HG03457 (cell line): ENCODE measurements at regions not wholly inside any gene's neighbourhood (a gene's known extent, or its start where the extent isn't known, plus 50 kb on each side); places are given as distances from the start of the nearest gene placed in this dataset.

ENCODE experiments used
- ATAC-seq: cut with Tn5 transposase; IDR thresholded peaks from one replicate; pipeline ENCODE4 v1.9.1; 2021; ENCODE audit warnings: moderate number of reproducible peaks; ENCODE audit not compliant: unreplicated experiment

DNA sequence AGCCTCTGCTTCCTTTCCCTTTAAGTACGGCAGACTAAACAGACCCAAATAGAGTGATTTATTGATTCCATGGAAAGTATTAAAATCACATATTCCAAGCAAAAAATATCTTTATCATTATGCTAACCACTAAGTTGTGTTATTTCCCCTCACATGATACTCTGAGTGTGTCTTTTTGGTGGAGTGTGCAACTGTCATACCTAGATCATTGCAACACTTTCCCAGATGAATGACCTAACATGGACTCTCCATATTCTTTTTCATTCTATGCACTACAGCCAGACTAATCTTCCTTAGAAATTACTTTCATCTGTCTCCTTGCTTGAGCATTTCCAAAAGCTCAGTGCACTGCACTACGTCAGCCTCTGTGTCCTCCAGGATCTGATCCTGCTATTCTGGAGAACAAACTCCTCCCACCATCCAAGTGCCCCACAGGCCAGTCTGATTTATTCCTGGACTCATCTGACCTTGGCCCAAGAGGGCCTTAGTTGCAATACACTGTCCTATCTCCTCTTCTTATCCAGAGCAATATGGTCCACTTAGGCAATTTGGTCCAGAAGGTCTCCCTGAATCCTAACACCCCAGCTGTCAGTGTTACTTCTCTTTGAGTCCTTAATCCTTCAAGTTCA, 263.3 kb upstream of the KLF6 start:
- ATAC-seq: no peak

DNA sequence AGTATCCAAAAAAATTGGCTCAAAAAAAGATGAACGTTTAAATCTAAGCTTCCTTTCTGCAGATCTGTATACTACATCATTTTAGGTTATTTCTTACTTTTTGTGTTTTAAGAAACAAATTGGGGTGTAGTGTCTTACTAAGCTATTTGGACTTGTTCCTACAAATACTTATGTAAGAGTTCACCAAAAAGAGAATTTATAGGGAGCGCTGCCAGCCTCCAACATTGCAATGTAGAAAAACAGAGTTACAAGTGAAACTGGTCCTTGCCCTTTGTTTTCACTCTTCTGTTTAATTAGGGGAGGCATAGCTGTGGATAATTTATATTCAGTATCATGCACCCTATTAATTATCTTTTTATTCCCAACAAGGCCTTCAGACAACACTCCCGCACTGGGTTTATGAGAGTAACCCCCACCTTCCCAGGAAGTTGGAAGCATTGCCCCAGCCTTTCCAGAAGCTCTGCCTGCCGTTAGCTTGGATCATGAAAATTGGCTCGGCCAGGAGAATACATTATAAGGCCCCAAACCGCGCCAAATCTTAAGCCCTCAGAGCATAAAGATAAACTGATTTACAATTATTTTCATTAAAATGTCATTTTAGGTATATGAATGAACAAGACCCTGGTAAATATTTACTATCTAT, 261.8 kb upstream of the KLF6 start:
- ATAC-seq: no peak

DNA sequence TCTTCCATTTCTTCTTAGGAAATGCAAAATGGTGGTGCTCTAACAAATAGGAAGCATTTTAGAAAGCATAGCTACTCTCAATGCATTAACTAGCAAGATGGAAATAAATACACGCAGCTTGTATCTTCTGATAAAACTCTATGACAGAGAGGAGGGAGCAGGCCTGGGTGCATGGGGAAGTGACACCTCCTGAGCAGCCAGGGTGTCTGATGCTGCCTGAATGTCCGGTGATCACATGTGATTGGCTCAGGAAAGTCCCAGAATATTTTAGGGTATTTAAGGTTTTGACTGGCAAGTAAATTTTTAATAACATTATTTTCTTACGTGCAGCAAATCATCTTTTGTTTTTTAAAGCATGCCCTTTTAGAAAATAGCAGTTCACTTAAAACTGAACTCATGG, 261.0 kb upstream of the KLF6 start:
- no peak for ATAC-seq

DNA sequence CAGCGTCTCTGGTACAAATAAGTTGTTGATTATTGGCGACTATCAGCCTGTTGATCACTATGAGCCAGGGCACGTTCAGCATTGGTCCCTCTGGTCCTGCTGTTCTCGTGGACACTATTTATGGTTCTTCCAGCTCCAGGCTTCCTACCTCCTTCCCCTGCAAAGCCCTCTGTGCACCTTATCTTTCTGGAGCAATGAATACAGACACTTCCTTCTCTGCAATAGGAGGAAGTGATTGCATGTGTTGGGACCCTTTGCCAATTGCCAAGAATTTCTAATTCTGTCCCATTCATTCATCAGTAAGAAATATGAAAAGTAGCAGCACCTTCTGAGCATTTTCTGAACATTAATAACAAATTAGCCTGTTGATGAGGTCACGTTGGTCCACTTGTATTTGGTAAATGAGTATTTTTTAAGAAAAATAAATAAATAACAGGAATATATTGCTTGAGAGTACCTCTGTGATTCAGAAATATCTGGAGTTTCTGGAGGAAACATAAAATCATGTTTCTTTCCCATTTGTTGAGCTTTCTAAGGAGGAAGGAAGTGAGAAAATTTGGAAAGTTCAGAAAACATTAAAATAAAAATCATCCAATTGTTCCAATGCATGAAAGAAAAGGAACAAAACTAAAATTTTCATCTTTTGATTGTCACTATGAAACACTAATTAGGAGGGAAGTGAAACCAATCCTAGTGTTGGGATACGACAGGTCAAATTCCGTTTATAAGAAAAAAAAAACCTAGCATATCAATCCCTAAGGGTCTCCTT, 259.1 kb upstream of the KLF6 start:
- no peak for ATAC-seq

DNA sequence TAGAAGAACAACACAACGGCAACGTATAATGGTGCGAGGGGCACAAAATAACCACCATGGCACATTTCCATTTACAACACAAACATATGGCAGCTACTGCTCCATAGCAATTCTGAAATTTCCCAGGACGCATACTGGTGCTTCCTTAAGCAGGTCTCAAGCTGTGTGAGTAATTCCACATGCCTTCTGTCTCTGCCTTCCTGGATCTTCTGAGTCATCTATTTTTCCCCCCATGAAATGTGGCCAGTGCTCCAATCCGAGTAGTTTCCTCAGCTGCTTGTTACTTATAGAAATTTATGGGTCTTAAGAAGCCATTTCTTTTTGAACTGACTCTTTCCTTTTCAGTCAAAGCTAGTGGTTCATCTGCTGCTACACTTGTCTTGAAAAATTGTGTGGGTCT, 256.6 kb upstream of the KLF6 start:
- ATAC-seq: no peak

DNA sequence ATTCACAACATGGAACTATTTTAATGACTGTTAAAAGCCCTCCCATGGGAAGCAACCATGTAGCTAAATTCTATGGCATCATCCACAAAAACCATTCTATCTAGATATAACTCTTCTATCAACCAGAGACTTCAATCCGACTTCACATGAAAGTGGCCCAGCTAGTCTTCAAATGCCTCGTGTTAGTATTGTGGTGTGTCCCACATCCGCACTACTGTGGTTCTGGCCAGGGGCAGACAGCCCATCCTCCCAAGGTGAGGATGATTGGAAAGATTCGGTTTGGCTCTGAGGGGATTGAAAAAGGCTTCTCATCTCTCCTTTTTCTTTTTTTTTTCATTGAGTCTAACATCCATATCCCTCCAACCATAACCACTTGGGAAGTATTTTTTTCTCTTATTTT, 253.0 kb upstream of the KLF6 start:
- no peak for ATAC-seq

DNA sequence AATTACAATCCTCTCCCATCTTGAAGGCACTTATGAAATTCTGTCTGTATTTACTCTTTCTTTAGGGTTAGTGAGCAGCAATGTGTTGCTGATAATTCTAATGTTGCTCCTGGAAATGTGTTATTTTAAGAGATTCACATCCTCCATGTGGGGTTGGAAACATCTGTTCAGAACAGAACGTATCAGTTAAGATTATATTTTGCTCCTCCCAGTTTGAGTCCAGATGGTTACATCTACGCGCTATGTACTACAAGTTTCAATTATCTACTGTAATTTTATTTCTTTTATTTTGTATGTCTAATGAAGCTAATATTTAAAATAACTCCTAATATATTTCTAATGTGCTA, 250.6 kb upstream of the KLF6 start:
- no peak for ATAC-seq

DNA sequence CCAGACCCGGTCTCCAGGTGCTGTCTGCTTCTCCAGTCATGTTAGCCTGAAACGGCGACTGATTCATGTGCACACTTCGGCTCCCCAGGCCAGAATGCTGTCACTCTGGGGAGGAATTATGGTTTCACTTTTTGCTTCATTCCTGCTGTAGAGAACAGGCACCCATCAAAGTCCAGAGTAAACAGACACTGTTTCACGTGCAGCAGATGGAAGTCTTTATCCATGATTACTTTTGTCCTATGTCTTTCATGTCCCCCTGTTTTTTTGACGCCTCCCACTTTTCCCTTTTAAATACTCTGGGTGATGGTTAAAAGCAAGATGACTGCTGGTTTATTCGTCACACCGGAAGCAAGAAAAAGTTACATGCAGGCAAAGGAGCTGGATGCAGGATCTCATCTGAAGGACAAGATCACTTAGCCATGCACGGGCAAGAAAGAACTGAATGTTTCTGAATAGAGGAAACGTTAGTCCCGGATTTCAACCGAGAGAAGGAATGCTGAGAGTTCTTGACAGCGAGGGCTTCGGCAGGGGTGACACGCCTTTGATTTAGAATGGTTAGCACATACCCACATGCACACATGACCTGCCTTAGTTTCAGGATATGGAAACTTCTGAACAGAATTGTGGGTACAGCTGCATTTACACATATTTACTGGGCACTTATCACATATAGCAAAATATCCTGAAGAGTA, 250.0 kb upstream of the KLF6 start:
- ATAC-seq: no peak

DNA sequence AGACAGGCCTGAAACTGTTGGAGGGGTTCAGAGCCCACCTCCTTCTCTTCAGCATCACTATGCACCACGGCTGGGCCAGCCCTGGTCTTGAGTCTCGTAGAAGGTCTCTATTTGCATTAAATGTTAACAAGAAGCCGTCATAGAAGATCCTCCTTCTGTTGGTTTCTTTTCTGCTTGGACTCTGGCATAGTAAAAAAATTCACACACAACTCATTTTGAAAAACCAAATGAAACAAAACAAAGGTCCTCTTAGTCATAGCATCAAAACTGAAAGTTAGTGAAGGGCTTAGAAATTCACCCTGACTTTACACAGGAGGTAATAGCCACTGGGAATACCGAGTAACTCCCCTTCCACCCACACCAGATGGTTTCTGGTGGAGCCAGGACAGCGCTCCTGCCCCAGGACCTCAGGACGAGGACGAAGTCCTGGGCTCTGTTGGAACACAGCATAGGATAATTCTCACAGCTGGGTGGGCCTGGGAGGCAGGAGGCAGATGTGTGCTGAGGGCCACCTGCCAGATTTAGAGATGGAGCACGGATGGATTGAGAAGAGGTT, 248.4 kb upstream of the KLF6 start:
- ATAC-seq: peak; percentile 78

DNA sequence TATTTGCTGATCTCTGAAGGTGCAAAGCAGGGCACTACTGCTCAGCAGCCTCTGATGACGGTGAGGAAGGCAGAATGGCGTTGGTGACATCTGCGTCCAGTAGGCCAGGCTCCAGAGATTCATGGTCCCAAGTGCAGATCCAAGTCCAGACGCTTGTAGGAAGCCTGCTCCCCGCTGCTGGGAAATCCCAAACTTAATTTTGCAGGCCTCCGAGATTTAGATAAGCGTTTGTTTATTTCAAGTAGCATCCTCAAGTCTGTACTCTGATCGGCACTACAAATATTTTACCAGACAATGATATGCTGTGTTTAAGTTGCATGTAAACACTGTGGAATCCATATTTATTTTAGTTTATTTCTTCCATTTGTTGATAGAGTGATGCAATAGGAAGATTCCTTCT, 244.9 kb upstream of the KLF6 start:
- ATAC-seq: no peak

DNA sequence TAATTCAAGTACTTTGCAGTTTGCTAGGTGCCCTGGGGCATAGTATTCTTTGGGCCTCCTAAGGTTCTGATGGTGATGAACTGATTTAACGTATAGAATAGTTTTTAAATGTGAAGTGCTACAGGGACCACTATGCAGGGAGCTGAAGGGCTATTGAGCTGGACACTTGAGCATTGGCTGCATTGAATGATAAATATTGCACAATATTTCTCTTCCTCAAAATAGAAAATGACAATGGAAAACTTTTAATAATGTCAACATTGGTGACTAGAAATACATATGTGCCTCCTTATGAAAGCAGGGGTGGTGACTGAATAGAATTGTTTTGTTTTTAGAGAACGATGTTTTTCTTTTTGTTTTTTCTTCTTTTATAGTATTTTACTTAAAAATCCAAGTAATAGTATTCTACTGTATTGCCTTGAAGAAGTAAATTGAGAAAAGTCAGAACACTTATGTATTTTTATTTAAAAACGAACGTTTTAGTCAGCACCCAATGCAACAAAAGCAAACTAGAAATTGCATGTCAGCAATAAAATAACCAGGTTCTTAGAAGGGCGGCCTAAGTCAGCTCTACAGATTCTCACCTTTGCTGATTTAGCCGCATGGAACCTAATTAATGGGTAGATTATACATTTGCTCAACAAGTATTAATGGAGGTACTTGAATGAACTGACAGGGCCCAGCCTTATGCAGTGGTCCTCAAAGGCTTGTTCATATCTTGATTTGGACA, 244.0 kb upstream of the KLF6 start:
- no peak for ATAC-seq

DNA sequence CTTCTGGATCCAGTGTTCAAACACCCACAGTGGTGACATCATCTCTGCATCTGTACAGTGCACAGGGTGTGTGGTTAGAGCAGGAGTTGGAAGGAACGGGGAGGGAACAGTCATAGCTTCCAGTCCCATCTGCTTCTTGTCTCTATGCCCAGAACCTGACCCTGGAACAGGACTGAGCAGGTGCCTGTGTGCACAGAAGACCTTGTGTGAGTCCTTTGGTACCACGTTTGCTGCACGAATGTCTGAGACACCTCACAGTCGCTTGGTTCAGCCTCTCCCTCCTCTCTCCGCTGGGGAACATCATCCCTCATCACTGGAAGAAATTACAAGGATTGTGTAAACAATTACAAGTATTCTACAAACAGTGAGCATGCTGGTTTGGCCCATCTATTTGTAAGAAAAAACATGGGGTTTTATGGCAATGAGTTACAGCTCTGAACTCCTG, 243.0 kb upstream of the KLF6 start:
- no peak for ATAC-seq

DNA sequence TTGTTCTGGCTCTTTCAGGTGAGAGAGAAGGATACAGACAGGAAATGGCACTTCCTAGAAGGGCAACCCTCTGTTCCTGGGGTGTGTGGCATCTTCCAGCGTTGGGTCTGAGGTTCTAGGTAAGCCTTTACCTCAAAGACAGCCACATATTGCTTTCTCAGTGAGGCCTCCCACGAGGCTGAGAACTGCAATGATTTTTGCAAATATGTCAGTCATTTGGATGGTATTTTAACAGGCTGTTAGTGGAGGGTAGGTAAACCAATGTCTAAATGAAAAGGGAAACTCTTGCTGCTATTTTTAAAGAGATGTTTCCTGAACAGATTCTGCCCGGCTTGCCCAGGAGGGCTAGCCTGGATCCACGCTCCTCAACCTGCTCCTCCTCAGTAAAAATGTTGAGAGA, 240.3 kb upstream of the KLF6 start:
- no peak for ATAC-seq

DNA sequence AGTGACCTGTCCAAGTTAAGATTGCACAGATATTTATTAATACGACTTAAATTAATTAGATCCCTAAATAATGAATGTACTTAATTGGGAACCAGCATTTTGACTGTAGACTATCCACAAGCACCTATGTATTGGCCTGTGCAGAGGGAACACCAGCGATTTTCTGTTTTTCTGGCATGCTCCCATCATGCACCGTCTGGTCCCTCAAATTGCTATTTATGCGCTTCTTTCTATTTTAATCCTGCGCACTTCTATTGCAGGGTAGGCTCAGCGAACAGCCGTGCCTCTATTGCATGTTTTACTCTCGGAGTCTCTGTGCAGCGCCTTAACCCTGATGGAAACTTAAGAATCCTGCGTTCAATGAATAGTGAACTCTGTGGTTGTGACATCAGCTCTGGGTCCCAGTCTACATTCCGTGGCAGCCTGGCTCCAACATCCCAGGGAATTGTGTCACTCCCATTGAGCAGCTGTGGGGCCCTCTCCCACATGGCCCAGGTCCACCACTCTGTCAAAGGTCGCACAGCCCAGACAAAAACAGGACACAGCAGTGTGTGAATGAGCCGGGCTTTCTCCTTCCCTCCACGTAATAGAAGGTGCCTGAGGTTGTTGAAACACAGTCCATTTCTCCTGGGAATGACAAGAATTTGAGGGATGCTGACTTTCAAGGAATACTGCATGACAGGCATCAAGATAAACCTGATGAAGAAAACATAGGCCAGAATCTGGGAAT, 239.7 kb upstream of the KLF6 start:
- ATAC-seq: no peak

DNA sequence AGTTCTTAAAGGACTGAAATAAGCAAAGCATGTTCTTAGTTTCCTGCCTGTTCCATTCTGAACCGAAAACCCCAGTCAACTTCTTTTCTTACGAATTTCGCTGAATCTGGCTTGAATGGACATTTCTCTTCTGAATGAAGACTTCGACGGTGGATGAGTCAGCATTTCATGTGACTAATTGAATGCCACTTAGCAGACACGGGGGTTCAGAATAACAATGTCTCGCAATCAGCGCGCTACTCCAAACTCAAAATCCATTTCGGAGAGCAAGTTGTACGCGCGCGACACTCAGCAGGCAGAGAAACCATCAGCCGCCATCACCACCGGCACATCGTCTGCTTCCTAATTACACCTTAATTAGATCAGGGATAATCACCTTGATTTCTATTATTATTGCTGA, 239.0 kb upstream of the KLF6 start:
- ATAC-seq: no peak

DNA sequence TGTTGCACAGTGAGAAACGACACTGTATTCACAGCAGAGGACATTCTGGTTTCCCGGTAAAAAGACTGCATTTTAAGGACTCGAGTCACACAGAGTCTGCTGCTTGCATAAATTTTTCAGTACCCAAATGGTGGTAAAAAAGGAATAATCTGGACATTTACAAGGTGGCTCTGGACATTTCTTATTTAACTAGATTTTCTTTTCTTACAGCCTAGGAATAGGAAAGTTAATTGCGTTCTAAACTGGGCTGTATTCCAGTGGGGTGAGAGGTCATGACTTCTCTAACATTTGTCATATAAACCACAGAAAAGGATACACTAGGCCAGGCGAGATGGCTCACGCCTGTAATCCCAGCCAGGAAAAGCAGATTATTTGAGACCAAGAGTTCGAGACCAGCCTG, 237.5 kb upstream of the KLF6 start:
- no peak for ATAC-seq

DNA sequence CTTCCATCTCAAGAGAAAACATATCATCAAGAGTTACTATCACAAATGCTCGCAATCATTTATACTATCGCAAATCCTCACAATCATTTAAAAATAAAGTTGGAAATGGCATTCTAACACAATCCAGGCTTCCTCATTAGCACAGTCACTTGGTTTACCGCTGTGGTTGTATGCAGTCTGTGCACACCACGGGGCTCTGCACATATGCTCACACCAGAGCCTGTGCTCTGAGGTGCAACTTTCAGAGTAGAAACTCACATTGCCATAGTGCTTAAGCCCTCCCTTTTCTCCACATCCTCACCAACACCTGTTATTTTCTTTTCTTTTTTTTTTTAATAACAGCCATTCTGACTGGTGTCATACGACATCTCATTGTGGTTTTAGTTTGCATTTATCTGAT, 235.6 kb upstream of the KLF6 start:
- no peak for ATAC-seq

DNA sequence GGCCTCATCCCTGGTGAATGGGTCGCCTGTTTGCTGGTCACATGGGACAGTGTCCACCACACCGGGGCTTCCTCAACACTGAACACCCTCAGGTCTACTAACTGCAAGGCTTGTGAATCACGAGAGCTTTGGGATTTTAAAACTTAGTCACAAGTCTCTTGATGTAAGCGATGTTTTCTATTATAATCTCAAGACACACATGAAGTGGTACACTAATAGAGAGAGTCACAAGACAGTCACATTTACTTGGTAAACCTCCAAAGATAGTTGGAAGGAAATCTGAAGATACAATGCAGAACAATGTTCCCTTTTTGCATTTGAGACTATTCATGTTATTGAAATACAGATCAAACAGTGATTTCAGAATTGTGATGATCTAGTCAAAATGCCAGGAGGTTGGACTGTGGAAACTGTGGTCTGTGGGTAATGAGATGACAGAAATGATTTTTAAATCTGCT, 233.1 kb upstream of the KLF6 start:
- no peak for ATAC-seq

DNA sequence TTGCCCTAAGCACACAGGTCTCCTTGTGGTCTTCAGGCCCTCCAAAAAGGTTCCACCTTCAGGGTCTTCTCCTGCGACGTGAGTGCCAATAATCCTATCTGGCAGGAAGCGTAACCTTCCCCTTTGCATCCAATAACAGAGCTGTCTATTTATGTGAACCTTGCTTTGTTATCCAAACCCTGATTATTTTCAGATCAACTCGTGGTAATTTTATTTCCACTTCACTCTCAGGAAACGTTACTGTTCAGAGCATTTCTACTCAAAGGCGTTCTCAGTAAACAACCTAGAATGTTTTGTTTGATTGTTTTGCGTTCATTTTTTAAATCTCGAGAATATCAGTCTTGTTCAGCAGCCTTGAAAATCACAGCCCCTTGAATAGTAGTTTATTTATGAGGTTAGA, 232.3 kb upstream of the KLF6 start:
- ATAC-seq: no peak

DNA sequence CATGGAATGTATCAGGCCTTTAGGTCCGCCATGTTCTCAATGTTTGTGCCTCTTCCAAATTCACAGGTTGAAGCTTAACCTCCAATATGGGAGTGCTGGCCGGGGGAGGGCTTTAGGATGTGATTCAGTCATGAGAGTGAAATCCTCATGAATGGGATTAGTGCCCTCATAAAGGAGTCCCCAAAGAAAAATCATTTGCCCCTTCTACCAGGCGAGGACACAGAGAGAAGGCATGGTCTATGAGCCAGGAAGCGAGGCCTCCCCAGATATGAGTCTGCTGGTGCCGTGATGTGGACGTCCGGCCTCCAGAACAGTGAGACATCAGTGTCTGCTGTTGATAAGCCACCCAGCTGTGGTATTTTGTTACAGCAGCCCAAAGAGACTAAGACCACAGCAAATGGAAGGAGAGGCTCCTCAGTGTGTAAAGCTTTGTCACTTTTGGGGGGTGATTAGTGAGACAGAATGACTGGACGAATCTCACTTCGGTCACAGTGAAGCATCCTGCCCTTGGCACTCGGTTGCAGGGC, 231.3 kb upstream of the KLF6 start:
- no peak for ATAC-seq
